AG04450 (cell line): ENCODE measurements at regions not wholly inside any gene's neighbourhood (a gene's known extent, or its start where the extent isn't known, plus 50 kb on each side); places are given as distances from the start of the nearest gene placed in this dataset.

Experiments
- CTCF ChIA-PET: fragments of 300-600, 350-600 bp; formaldehyde crosslinking; extraction: SDS; loops from one replicate; lab custom pipeline; 2022; ENCODE audit warnings: antibody characterized with exemption, inconsistent platforms; lab: Charles Lee
- POLR2A ChIA-PET: fragments of 350-600 bp; formaldehyde crosslinking; extraction: SDS; loops from one replicate; lab custom pipeline; 2021; ENCODE audit warnings: antibody characterized with exemption, inconsistent platforms; lab: Yijun Ruan, JAX
- DNase-seq: peaks from one replicate; pipeline ENCODE4 v3.0.0-alpha.2; 2011; ENCODE audit warnings: low read depth, low spot score
- H3K27ac ChIP-seq: one replicate; pipeline ENCODE4 v1.5.1; 2012; ENCODE audit warnings: low read depth, low read length, control low read depth
- H3K27me3 ChIP-seq: one replicate; pipeline ENCODE4 v1.6.0; 2012; ENCODE audit warnings: low read length; ENCODE audit not compliant: control insufficient read depth, insufficient read depth
- H3K4me3 ChIP-seq: 2 replicates; pipeline ENCODE4 v1.5.1; 2011; ENCODE audit warnings: mild to moderate bottlenecking, low read depth, low read length, control low read depth
- H3K9me3 ChIP-seq: 2 replicates; pipeline ENCODE4 v1.5.1; 2012; ENCODE audit warnings: low read length; ENCODE audit not compliant: control insufficient read depth, insufficient read depth
- CTCF ChIP-seq: IDR thresholded peaks from 2 replicates; pipeline ENCODE4 v1.5.1; 2011; ENCODE audit warnings: low read depth, low read length, control low read depth, inconsistent platforms

GRCh38 chr21:24395320-24395923, 1211.9 kb downstream of the MRPL39 start:
- DNase-seq = no peak
- ChIA-PET CTCF (no interaction called here), POLR2A (no interaction called here)
- H3K9me3 ChIP-seq = no peaks in the 10 kb centered on the region
- TF ChIP-seq CTCF = no peak
- no peak overlapping the region for H3K27ac ChIP-seq
- no peaks in the 10 kb centered on the region for H3K27me3 ChIP-seq
- H3K4me3 ChIP-seq = no peak overlapping the region

GRCh38 chr21:24375201-24375600, 1232.1 kb downstream of the MRPL39 start:
- no peaks in the 10 kb centered on the region for H3K27me3 ChIP-seq
- no peak overlapping the region for H3K4me3 ChIP-seq
- H3K9me3 ChIP-seq = no peaks in the 10 kb centered on the region
- DNase-seq = no peak
- TF ChIP-seq CTCF = no peak
- ChIA-PET POLR2A (no interaction called here), CTCF (interaction anchor here (1.1 kb wide), 1 partner anchor 11 kb away, joined by 3 read pairs; no protein-coding TSS in a partner anchor)
- no peak overlapping the region for H3K27ac ChIP-seq

GRCh38 chr21:24372506-24372905, 1234.8 kb downstream of the MRPL39 start:
- POLR2A ChIA-PET = no interaction called here

GRCh38 chr21:24369746-24370145, 1237.5 kb downstream of the MRPL39 start:
- no peak for TF ChIP-seq CTCF
- ChIA-PET POLR2A (no interaction called here), CTCF (no interaction called here)
- H3K4me3 ChIP-seq = no peak overlapping the region
- H3K27me3 ChIP-seq = no peaks in the 10 kb centered on the region
- no peak for DNase-seq
- no peak overlapping the region for H3K27ac ChIP-seq
- no peaks in the 10 kb centered on the region for H3K9me3 ChIP-seq

More at GRCh38 chr21:24372506-24372905, 1234.8 kb downstream of the MRPL39 start:
- CTCF ChIA-PET = no interaction called here
- no peak overlapping the region for H3K27ac ChIP-seq
- no peaks in the 10 kb centered on the region for H3K27me3 ChIP-seq
- H3K4me3 ChIP-seq = no peak overlapping the region
- DNase-seq = no peak
- no peak for TF ChIP-seq CTCF
- no peaks in the 10 kb centered on the region for H3K9me3 ChIP-seq

GRCh38 chr21:24369278-24369677, 1238.0 kb downstream of the MRPL39 start:
- ChIA-PET CTCF (no interaction called here), POLR2A (no interaction called here)
- Histone ChIP-seq H3K9me3 (no peaks in the 10 kb centered on the region), H3K27ac (no peak overlapping the region), H3K27me3 (no peaks in the 10 kb centered on the region), H3K4me3 (no peak overlapping the region)
- DNase-seq = no peak
- no peak for TF ChIP-seq CTCF
